K562 (cell line): ENCODE measurements at regions not wholly inside any gene's neighbourhood (a gene's known extent, or its start where the extent isn't known, plus 50 kb on each side); places are given as distances from the start of the nearest gene placed in this dataset.

Experiments used
- ATAC-seq: fragments of 200-7000 bp; cut with Tn5 transposase; 3 replicates; pipeline ENCODE4 v1.9.1; 2020; ENCODE audit warnings: moderate library complexity
- BruUV-seq: library from RNA; stranded (reverse); fragments of 400-500 nt; replicated peaks from 2 replicates; lab custom pipeline; 2021; lab: Mats Ljungman, UMichigan
- CTCF ChIA-PET: fragments of 300-600 bp; formaldehyde crosslinking; extraction: SDS; loops from one replicate; lab custom pipeline; 2021; ENCODE audit warnings: low intra/inter-chr PET ratio; lab: Yijun Ruan, JAX
- POLR2A ChIA-PET: fragments of 300-600, 350-650 bp; sonication (Branson Sonifier 250); formaldehyde crosslinking; extraction: SDS; loops from one replicate; lab custom pipeline; 2021; ENCODE audit warnings: antibody characterized with exemption, inconsistent platforms; lab: Yijun Ruan, JAX
- DNase-seq, 4 experiments: peaks; one replicate each; pipeline versions ENCODE4 v3.0.0 to v3.0.0-alpha.2; 2011 to 2018; ENCODE audit warnings: low spot score in 3 of 4, mixed read lengths in 3 of 4; ENCODE audit errors: extremely low read depth in 1 of 4
- FAIRE-seq: peaks from 2 replicates; lab custom pipeline; 2011; peaks lifted over from hg19 to GRCh38; lab: Jason Lieb, UNC
- H2AFZ ChIP-seq: 2 replicates; pipeline ENCODE4 v1.6.0; 2011; ENCODE audit warnings: low read depth, low read length, control low read depth, inconsistent platforms
- H3K27ac ChIP-seq: fragments of 200-600 bp; 3 replicates; pipeline ENCODE4 v1.8.0; 2011; ENCODE audit warnings: low read depth, mild to moderate bottlenecking, control low read depth, inconsistent platforms, low read length, moderate library complexity, mixed read lengths; ENCODE audit errors: extremely low read depth
- H3K27me3 ChIP-seq, 2 experiments: fragments of 300-600 bp in 1 of 2; 2 replicates in 1 of 2; 3 replicates in 1 of 2; pipeline versions ENCODE4 v1.6.0 to v1.8.0; 2011; ENCODE audit warnings: inconsistent platforms in 2 of 2, low read length in 2 of 2, mild to moderate bottlenecking in 1 of 2, mixed read lengths in 1 of 2, moderate library complexity in 1 of 2; ENCODE audit not compliant: control insufficient read depth in 2 of 2, insufficient read depth in 2 of 2
- H3K36me3 ChIP-seq: fragments of 300-600 bp; 3 replicates; pipeline ENCODE4 v1.8.0; 2011; ENCODE audit warnings: mild to moderate bottlenecking, low read length, inconsistent platforms; ENCODE audit not compliant: control insufficient read depth, insufficient read depth
- H3K4me1 ChIP-seq, 2 experiments: fragments of 200-600 bp in 1 of 2; replicated peaks in 1 of 2; 2 replicates in 1 of 2; 3 replicates in 1 of 2; pipeline versions ENCODE4 v1.5.1 to v1.8.0; 2011; ENCODE audit warnings: inconsistent platforms in 2 of 2, low read length in 2 of 2, mild to moderate bottlenecking in 1 of 2, mixed read lengths in 1 of 2, moderate library complexity in 1 of 2; ENCODE audit not compliant: control insufficient read depth in 2 of 2, insufficient read depth in 2 of 2
- H3K4me2 ChIP-seq: 2 replicates; pipeline ENCODE4 v1.6.1; 2011; ENCODE audit warnings: low read length, control low read depth, inconsistent platforms, mixed read lengths; ENCODE audit not compliant: insufficient read depth
- H3K4me3 ChIP-seq: fragments of 200-600 bp; sonication (generic), shearing (Covaris generic); 2 replicates; pipeline ENCODE4 v1.5.1; 2016; ENCODE audit warnings: control low read depth, inconsistent platforms
- H3K79me2 ChIP-seq: fragments of 200-600 bp; 3 replicates; pipeline ENCODE4 v1.8.0; 2011; ENCODE audit warnings: low read length, inconsistent platforms; ENCODE audit not compliant: control insufficient read depth, insufficient read depth
- H3K9ac ChIP-seq, 2 experiments: 2 replicates each; pipeline versions ENCODE4 v1.6.0 to v1.6.1; 2011; ENCODE audit warnings: low read depth in 2 of 2, low read length in 2 of 2, control low read depth in 1 of 2, inconsistent platforms in 1 of 2, mild to moderate bottlenecking in 1 of 2, mixed read lengths in 1 of 2; ENCODE audit not compliant: insufficient read depth in 1 of 2
- H3K9me1 ChIP-seq: one replicate; pipeline ENCODE4 v1.6.0; 2011; ENCODE audit warnings: inconsistent platforms, mild to moderate bottlenecking, low read length, moderate library complexity; ENCODE audit not compliant: control insufficient read depth, insufficient read depth
- H3K9me3 ChIP-seq: replicated peaks from 2 replicates; pipeline ENCODE4 v1.5.1; 2011; ENCODE audit warnings: low read depth, low read length, inconsistent platforms; ENCODE audit not compliant: control insufficient read depth, insufficient read depth
- H4K20me1 ChIP-seq: replicated peaks from 2 replicates; pipeline ENCODE4 v1.6.1; 2011; ENCODE audit warnings: low read length, inconsistent platforms, mixed read lengths; ENCODE audit not compliant: control insufficient read depth, insufficient read depth
- KDM5B ChIP-seq: fragments of 200-600 bp; sonication (generic); IDR thresholded peaks from 2 replicates; pipeline ENCODE4 v1.6.1; 2012; ENCODE audit warnings: low read depth, mild to moderate bottlenecking, moderate library complexity, low read length, control low read depth, inconsistent platforms; ENCODE audit not compliant: insufficient replicate concordance
- KLF6 ChIP-seq: fragments of 250-450 bp; sonication (Bioruptor Pico); IDR thresholded peaks from 2 replicates; pipeline ENCODE4 v1.4.0; 2020; ENCODE audit warnings: mild to moderate bottlenecking, moderate library complexity, borderline replicate concordance
- LCOR ChIP-seq: sonication (generic); formaldehyde crosslinking; IDR thresholded peaks from 2 replicates; pipeline ENCODE4 v1.8.0; 2022; ENCODE audit warnings: mild to moderate bottlenecking, missing genetic modification reagents
- NFIC ChIP-seq: fragments of 450-650 bp; IDR thresholded peaks from 2 replicates; pipeline ENCODE4 v1.6.1; 2017; ENCODE audit warnings: mild to moderate bottlenecking, inconsistent platforms
- POLR2H ChIP-seq: IDR thresholded peaks from 2 replicates; pipeline ENCODE4 v1.6.1; 2016; ENCODE audit warnings: missing genetic modification characterization, low read depth, mild to moderate bottlenecking, control low read depth, missing compliant biosample characterization, moderate library complexity
- PTRF ChIP-seq: fragments of 450-650 bp; IDR thresholded peaks from 2 replicates; pipeline ENCODE4 v1.6.1; 2016; ENCODE audit warnings: mild to moderate bottlenecking, missing genetic modification characterization, missing compliant biosample characterization
- TFAP4 ChIP-seq: sonication (generic); formaldehyde crosslinking; IDR thresholded peaks from 2 replicates; pipeline ENCODE4 v1.8.0; 2022; ENCODE audit warnings: missing genetic modification reagents, mild to moderate bottlenecking, moderate library complexity, borderline replicate concordance
- ZBTB2 ChIP-seq: fragments of 450-650 bp; IDR thresholded peaks from 2 replicates; pipeline ENCODE4 v1.6.1; 2016; ENCODE audit warnings: antibody characterized with exemption
- WGBS: fragments of 100-300 bp; shearing (Covaris generic); methylation state at CpG from one replicate; pipeline ENCODE4 v1.1.6; 2016; ENCODE audit warnings: low coverage, mixed read lengths; ENCODE audit not compliant: insufficient coverage; ENCODE audit errors: missing lambda C conversion rate; 5-methylcytosine and 5-hydroxymethylcytosine counted together
- in situ Hi-C: fragments of 300-500 bp; cut with MboI; formaldehyde crosslinking; loops from 4 replicates; pipeline ENCODE4 v1.15.0; 2018; ENCODE audit warnings: inconsistent platforms, mixed read lengths
- intact Hi-C: fragments of 100-400 bp; cut with micrococcal nuclease; formaldehyde crosslinking; loops from 2 replicates; pipeline ENCODE4 v1.14.2; 2022

DNA sequence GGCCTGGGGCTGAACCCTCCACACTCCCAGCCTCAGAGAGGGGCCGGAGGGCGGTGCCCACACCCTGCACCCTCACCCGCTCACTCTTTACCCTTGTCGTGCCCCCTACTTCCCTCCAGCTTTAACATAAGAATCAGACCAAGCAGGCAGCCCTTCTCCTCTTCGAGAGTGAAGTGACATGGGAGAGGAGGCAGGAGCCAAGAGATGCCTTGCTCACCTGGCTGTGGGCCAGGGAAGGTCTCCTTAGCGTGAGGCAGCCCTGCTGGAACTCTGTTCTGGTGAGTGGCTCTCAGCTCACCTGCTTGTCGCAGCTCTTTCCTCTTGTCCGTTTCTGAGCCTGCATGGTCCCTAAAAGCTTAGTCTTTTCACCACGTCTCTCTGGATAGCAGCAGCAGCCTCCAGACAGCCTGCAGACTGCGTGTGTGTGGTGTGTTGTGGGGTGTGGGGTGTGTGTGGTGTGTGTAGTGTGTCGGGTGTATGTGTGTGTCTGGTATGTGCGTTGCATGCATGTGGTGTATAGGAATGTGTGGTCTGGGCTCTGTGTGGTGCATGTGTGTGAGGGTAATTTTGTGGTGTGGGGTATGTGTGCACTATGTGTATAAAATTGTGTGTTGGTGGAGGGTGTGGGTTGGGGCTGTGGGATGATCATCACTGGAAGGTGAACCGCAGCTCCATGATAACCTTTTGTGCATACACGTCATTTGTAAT lies 86.7 kb downstream of the CCDC185 start:
- WGBS: 0% methylated on average over 14 of the region's 14 CpGs
- peak; percentile 51 for ATAC-seq
- FAIRE-seq: no peak
- Histone ChIP-seq H3K27me3 (peaks cover 24 to 52% of the 10 kb centered on the region in 2 experiments; a peak in 3 of 5 replicates), H3K27ac (no peak overlapping the region), H3K79me2 (no peaks in the 10 kb centered on the region), H3K4me2 (no peak overlapping the region), H3K9me3 (no peaks in the 10 kb centered on the region), H3K4me1 (no peaks in the 10 kb centered on the region), H3K4me3 (no peak overlapping the region), H2AFZ (no peak overlapping the region), H4K20me1 (no peaks in the 10 kb centered on the region), H3K36me3 (no peaks in the 10 kb centered on the region), H3K9ac (no peak overlapping the region), H3K9me1 (no peaks in the 10 kb centered on the region)
- CTCF ChIA-PET: no interaction called here
- in situ Hi-C loops (no loop called here), intact Hi-C loops (no loop called here)
- DNase-seq: no peak
- no TSS peak for BruUV-seq
- no peak for TF ChIP-seq KLF6 (CRISPR knock-in tag)
- TF ChIP-seq NFIC: peak; percentile 54
- POLR2A ChIA-PET: interaction anchor here (0.6 to 0.7 kb wide), 2 partner anchors 9 to 593 kb away, joined by 4 to 5 read pairs; no protein-coding TSS in a partner anchor

GRCh38 chr1:223482132-223482531 lies 88.9 kb downstream of the CCDC185 start:
- CTCF ChIA-PET: no interaction called here
- TF ChIP-seq LCOR: no peak
- TF ChIP-seq TFAP4: no peak
- no peak for TF ChIP-seq KDM5B
- TF ChIP-seq ZBTB2: no peak
- no peak for TF ChIP-seq POLR2H (tag)
- TF ChIP-seq PTRF: no peak

More at GRCh38 chr1:223482132-223482531, 88.9 kb downstream of the CCDC185 start:
- in situ Hi-C loops: no loop called here
- no peak overlapping the region for H3K27ac ChIP-seq
- H3K4me3 ChIP-seq: no peak overlapping the region
- BruUV-seq: no TSS peak
- H3K4me1 ChIP-seq: no peaks in the 10 kb centered on the region
- ATAC-seq (no peak), DNase-seq (no peak), FAIRE-seq (no peak)
- intact Hi-C loops: no loop called here
- H3K9ac ChIP-seq: no peak overlapping the region
- no peaks in the 10 kb centered on the region for H3K36me3 ChIP-seq
- H3K9me3 ChIP-seq: no peaks in the 10 kb centered on the region
- no peak overlapping the region for H2AFZ ChIP-seq
- no peaks in the 10 kb centered on the region for H3K79me2 ChIP-seq
- POLR2A ChIA-PET: interaction anchor here (1.0 kb wide), 1 partner anchor 12 kb away, joined by 3 read pairs; no protein-coding TSS in a partner anchor
- no peak overlapping the region for H3K4me2 ChIP-seq
- H3K9me1 ChIP-seq: no peaks in the 10 kb centered on the region
- H4K20me1 ChIP-seq: no peaks in the 10 kb centered on the region
- H3K27me3 ChIP-seq: peaks cover 25 to 54% of the 10 kb centered on the region in 2 experiments; a peak in 3 of 5 replicates
